ENCODE measurements at regions not wholly inside any gene's neighbourhood (a gene's known extent, or its start where the extent isn't known, plus 50 kb on each side); places are given as distances from the start of the nearest gene placed in this dataset.
"Not testable (repeated sequence)": the region's sequence is repeated elsewhere in the genome, so short reads cannot be mapped to it uniquely, and the experiment has no call there.

- TF ChIP-seq TCF7L2 (IDR thresholded peaks at IDR 0.05; ENCODE audit: borderline replicate concordance, low read depth, low read length): no peak
- no peak for TF ChIP-seq ZNF280C (tag by site-specific recombination; IDR thresholded peaks at IDR 0.05)
- no peak for TF ChIP-seq ZNF658 (tag by site-specific recombination; IDR thresholded peaks at IDR 0.05)
- no peak for TF ChIP-seq ZNF175 (tag by site-specific recombination; IDR thresholded peaks at IDR 0.05)
- no peak for TF ChIP-seq ZNF776 (tag by site-specific recombination; IDR thresholded peaks at IDR 0.05; ENCODE audit: borderline replicate concordance)
- no peaks in the 10 kb centered on the region for H3K9me3 ChIP-seq (ENCODE audit: control insufficient read depth, insufficient read depth, low read depth, low read length)
- no peaks in the 10 kb centered on the region for H3K36me3 ChIP-seq (ENCODE audit: control insufficient read depth in 2 of 2, insufficient read depth in 1 of 2, low read length in 2 of 2)
- CTCF ChIA-PET: no interaction called here
- H3K4me1 ChIP-seq (ENCODE audit: control insufficient read depth, insufficient read depth, low read length): no peaks in the 10 kb centered on the region
- H3K27ac ChIP-seq (ENCODE audit: extremely low read depth, low read depth, low read length): no peak overlapping the region
- POLR2A ChIA-PET: no interaction called here
- no peak overlapping the region for H3K4me3 ChIP-seq (ENCODE audit: low read depth, low read length)
Observed at GRCh38 chr3:87491843-87492242, 215.5 kb upstream of the POU1F1 start.

- no peaks in the 10 kb centered on the region for H3K4me1 ChIP-seq (ENCODE audit: control insufficient read depth, insufficient read depth, low read length)
- CTCF ChIA-PET: no interaction called here
- H3K27ac ChIP-seq (ENCODE audit: extremely low read depth, low read depth, low read length): no peak overlapping the region
- TF ChIP-seq ZNF16 (tag by site-specific recombination; IDR thresholded peaks at IDR 0.05; ENCODE audit: low read depth): no peak
- TF ChIP-seq SCRT2 (tag by site-specific recombination; IDR thresholded peaks at IDR 0.05): 0 out of 2 replicates have a peak, but pooled peaks have one; percentile 4
- TF ChIP-seq TSHZ1 (tag by site-specific recombination; IDR thresholded peaks at IDR 0.05; ENCODE audit: borderline replicate concordance): 0 out of 2 replicates have a peak, but pooled peaks have one; percentile 14
- TF ChIP-seq ZNF335 (tag by site-specific recombination; conservative IDR thresholded peaks at IDR 0.05): peak; percentile 65
- 0 out of 2 replicates have a peak, but pooled peaks have one; percentile 14 for TF ChIP-seq FEZF1 (tag by site-specific recombination; IDR thresholded peaks at IDR 0.05)
- no peak for TF ChIP-seq ZNF169 (tag by site-specific recombination; IDR thresholded peaks at IDR 0.05)
- POLR2A ChIA-PET: no interaction called here
- H3K36me3 ChIP-seq (ENCODE audit: control insufficient read depth in 2 of 2, insufficient read depth in 1 of 2, low read length in 2 of 2): no peaks in the 10 kb centered on the region
- no peaks in the 10 kb centered on the region for H3K9me3 ChIP-seq (ENCODE audit: control insufficient read depth, insufficient read depth, low read depth, low read length)
- no peak overlapping the region for H3K4me3 ChIP-seq (ENCODE audit: low read depth, low read length)
Observed at GRCh38 chr3:87489892-87490291, 213.5 kb upstream of the POU1F1 start.

GRCh38 chr3:87488765-87489164 lies 212.4 kb upstream of the POU1F1 start:
- no peak overlapping the region for H3K4me3 ChIP-seq (ENCODE audit: low read depth, low read length)
- H3K27ac ChIP-seq (ENCODE audit: extremely low read depth, low read depth, low read length): no peak overlapping the region
- H3K4me1 ChIP-seq (ENCODE audit: control insufficient read depth, insufficient read depth, low read length): no peaks in the 10 kb centered on the region
- no peak for TF ChIP-seq ZFHX2 (tag by site-specific recombination; conservative IDR thresholded peaks at IDR 0.05)
- TF ChIP-seq ZNF768 (tag by site-specific recombination; IDR thresholded peaks at IDR 0.05): no peak
- no peaks in the 10 kb centered on the region for H3K36me3 ChIP-seq (ENCODE audit: control insufficient read depth in 2 of 2, insufficient read depth in 1 of 2, low read length in 2 of 2)
- H3K9me3 ChIP-seq (ENCODE audit: control insufficient read depth, insufficient read depth, low read depth, low read length): no peaks in the 10 kb centered on the region
- CTCF ChIA-PET: no interaction called here
- POLR2A ChIA-PET: no interaction called here

- H3K27ac ChIP-seq (ENCODE audit: extremely low read depth, low read depth, low read length); H3K4me1 ChIP-seq (ENCODE audit: control insufficient read depth, insufficient read depth, low read length); POLR2A ChIA-PET; H3K9me3 ChIP-seq (ENCODE audit: control insufficient read depth, insufficient read depth, low read depth, low read length); H3K36me3 ChIP-seq (ENCODE audit: control insufficient read depth in 2 of 2, insufficient read depth in 1 of 2, low read length in 2 of 2); H3K4me3 ChIP-seq (ENCODE audit: low read depth, low read length): not testable (repeated sequence)
- CTCF ChIA-PET: interaction anchor here (0.7 kb wide), 1 partner anchor 505 kb away, joined by 3 read pairs; no protein-coding TSS in a partner anchor
Observed at GRCh38 chr3:87486635-87487034, 210.3 kb upstream of the POU1F1 start.

Measured in HEK293 (cell line).